GM12878 (cell line): ENCODE measurements at regions not wholly inside any gene's neighbourhood (a gene's known extent, or its start where the extent isn't known, plus 50 kb on each side); places are given as distances from the start of the nearest gene placed in this dataset.

Source experiments
- ATAC-seq: fragments of 200-7000 bp; cut with Tn5 transposase; 3 replicates; pipeline ENCODE4 v1.9.1; 2020; ENCODE audit warnings: mild to moderate bottlenecking, moderate library complexity
- BruUV-seq: library from RNA; stranded (reverse); fragments of 400-500 nt; replicated peaks from 2 replicates; lab custom pipeline; 2021; lab: Mats Ljungman, UMichigan
- CTCF ChIA-PET: fragments of 300-600 bp; sonication (Branson Sonifier 250); formaldehyde crosslinking; extraction: SDS; loops from one replicate; lab custom pipeline; 2021; ENCODE audit warnings: inconsistent platforms; lab: Yijun Ruan, JAX
- POLR2A ChIA-PET: fragments of 350-600 bp; formaldehyde crosslinking; extraction: SDS; loops from one replicate; lab custom pipeline; 2021; ENCODE audit warnings: inconsistent platforms; lab: Charles Lee
- RAD21 ChIA-PET: fragments of 300-600 bp; sonication (Branson Sonifier 250); formaldehyde crosslinking; loops from one replicate; lab custom pipeline; 2023; ENCODE audit warnings: antibody characterized with exemption; ENCODE audit not compliant: unreplicated experiment; lab: Charles Lee
- SMC1A ChIA-PET: fragments of 300-600 bp; sonication (Branson Sonifier 250); formaldehyde crosslinking; loops from one replicate; lab custom pipeline; 2023; ENCODE audit not compliant: unreplicated experiment, uncharacterized antibody; lab: Charles Lee
- DNase-seq: peaks from one replicate; pipeline ENCODE4 v3.0.0-alpha.2; 2011; ENCODE audit warnings: low read depth, low spot score
- FAIRE-seq: peaks from 3 replicates; lab custom pipeline; 2011; peaks lifted over from hg19 to GRCh38; lab: Jason Lieb, UNC
- H2AFZ ChIP-seq: 2 replicates; pipeline ENCODE4 v1.6.0; 2011; ENCODE audit warnings: low read depth, low read length, control low read depth; ENCODE audit not compliant: control insufficient read depth
- H3K27ac ChIP-seq: 2 replicates; pipeline ENCODE4 v1.5.1; 2011; ENCODE audit warnings: control low read depth; ENCODE audit not compliant: control insufficient read depth, insufficient read depth
- H3K27me3 ChIP-seq, 2 experiments: replicated peaks in 1 of 2; 2 replicates each; pipeline versions ENCODE4 v1.6.0 to v1.6.1; 2011; ENCODE audit warnings: low read length in 1 of 2; ENCODE audit not compliant: control insufficient read depth in 2 of 2, insufficient read depth in 2 of 2
- H3K36me3 ChIP-seq, 2 experiments: 2 replicates each; pipeline ENCODE4 v1.5.1; 2011; ENCODE audit warnings: low read length in 1 of 2; ENCODE audit not compliant: control insufficient read depth in 2 of 2, insufficient read depth in 2 of 2
- H3K4me1 ChIP-seq: 2 replicates; pipeline ENCODE4 v1.6.1; 2011; ENCODE audit warnings: mild to moderate bottlenecking, low read length, moderate library complexity, mixed read lengths; ENCODE audit not compliant: control insufficient read depth, insufficient read depth
- H3K4me2 ChIP-seq: 2 replicates; pipeline ENCODE4 v1.6.0; 2011; ENCODE audit warnings: control low read depth; ENCODE audit not compliant: control insufficient read depth, insufficient read depth
- H3K4me3 ChIP-seq: fragments of 200-600 bp; sonication (generic); 2 replicates; pipeline ENCODE4 v1.5.1; 2016
- H3K79me2 ChIP-seq: 2 replicates; pipeline ENCODE4 v1.6.0; 2011; ENCODE audit warnings: low read length; ENCODE audit not compliant: control insufficient read depth, insufficient read depth
- H3K9ac ChIP-seq: 2 replicates; pipeline ENCODE4 v1.8.0; 2011; ENCODE audit warnings: low read length, control low read depth, mixed read lengths; ENCODE audit not compliant: control insufficient read depth, insufficient read depth
- H3K9me3 ChIP-seq: replicated peaks from 3 replicates; pipeline ENCODE4 v1.5.1; 2011; ENCODE audit warnings: mild to moderate bottlenecking, low read length; ENCODE audit not compliant: control insufficient read depth, insufficient read depth
- H4K20me1 ChIP-seq: 2 replicates; pipeline ENCODE4 v1.6.0; 2011; ENCODE audit not compliant: control insufficient read depth, insufficient read depth
- ASH2L ChIP-seq: fragments of 300-600, 200-600 bp; sonication (generic); IDR thresholded peaks from 2 replicates; pipeline ENCODE4 v1.6.1; 2017; ENCODE audit warnings: low read depth, mild to moderate bottlenecking, borderline replicate concordance
- CBX3 ChIP-seq: fragments of 200-600 bp; sonication (generic); IDR thresholded peaks from 2 replicates; pipeline ENCODE4 v1.6.1; 2016; ENCODE audit warnings: low read depth, borderline replicate concordance
- CHD4 ChIP-seq: fragments of 200-600 bp; sonication (generic); IDR thresholded peaks from 2 replicates; pipeline ENCODE4 v1.6.1; 2016; ENCODE audit warnings: mild to moderate bottlenecking
- CREM ChIP-seq: IDR thresholded peaks from 2 replicates; pipeline ENCODE4 v1.6.1; 2014; ENCODE audit warnings: antibody characterized with exemption, low read depth
- DPF2 ChIP-seq: fragments of 450-650 bp; IDR thresholded peaks from 2 replicates; pipeline ENCODE4 v1.6.1; 2017; ENCODE audit warnings: mild to moderate bottlenecking
- E4F1 ChIP-seq: fragments of 450-650 bp; IDR thresholded peaks from 2 replicates; pipeline ENCODE4 v1.6.1; 2018; ENCODE audit warnings: borderline replicate concordance, mild to moderate bottlenecking; ENCODE audit not compliant: partially characterized antibody
- HSF1 ChIP-seq: fragments of 150-350 bp; IDR thresholded peaks from 2 replicates; pipeline ENCODE4 v1.6.1; 2014; ENCODE audit warnings: mild to moderate bottlenecking, low read depth, low read length
- JUNB ChIP-seq: IDR thresholded peaks from 2 replicates; pipeline ENCODE4 v1.6.1; 2016; ENCODE audit warnings: antibody characterized with exemption, mild to moderate bottlenecking
- KAT2A ChIP-seq: conservative IDR thresholded peaks from 2 replicates; pipeline ENCODE4 v1.6.1; 2011; ENCODE audit warnings: low read depth, low read length; ENCODE audit not compliant: control insufficient read depth
- MTA2 ChIP-seq: fragments of 450-650 bp; IDR thresholded peaks from 2 replicates; pipeline ENCODE4 v1.6.1; 2016; ENCODE audit warnings: low read depth, mild to moderate bottlenecking, moderate library complexity
- MTA3 ChIP-seq: IDR thresholded peaks from 2 replicates; pipeline ENCODE4 v1.6.1; 2012; ENCODE audit warnings: low read length, inconsistent platforms, borderline replicate concordance
- NFXL1 ChIP-seq: fragments of 450-650 bp; IDR thresholded peaks from 2 replicates; pipeline ENCODE4 v1.6.1; 2017; ENCODE audit warnings: antibody characterized with exemption, mild to moderate bottlenecking, borderline replicate concordance
- NR2C1 ChIP-seq: fragments of 450-650 bp; IDR thresholded peaks from 2 replicates; pipeline ENCODE4 v1.6.1; 2017; ENCODE audit warnings: antibody characterized with exemption, mild to moderate bottlenecking, moderate library complexity
- PAX5 ChIP-seq: IDR thresholded peaks from 2 replicates; pipeline ENCODE4 v1.6.1; 2011; ENCODE audit warnings: low read depth, low read length, borderline replicate concordance
- POU2F2 ChIP-seq: IDR thresholded peaks from 3 replicates; pipeline ENCODE4 v1.6.1; 2011; ENCODE audit warnings: low read depth, mild to moderate bottlenecking, low read length, borderline replicate concordance
- SKIL ChIP-seq: fragments of 450-650 bp; IDR thresholded peaks from 2 replicates; pipeline ENCODE4 v1.6.1; 2017; ENCODE audit warnings: mild to moderate bottlenecking, low read depth, inconsistent platforms; ENCODE audit not compliant: poor library complexity, severe bottlenecking
- SMAD5 ChIP-seq: IDR thresholded peaks from 2 replicates; pipeline ENCODE4 v1.6.1; 2016; ENCODE audit warnings: antibody characterized with exemption, low read depth
- WGBS: methylation state at CpG from one replicate; pipeline ENCODE4 v1.1.6; 2016; ENCODE audit warnings: low lambda C conversion rate; ENCODE audit not compliant: insufficient replicate concordance, insufficient coverage; ENCODE audit errors: missing lambda C conversion rate; 5-methylcytosine and 5-hydroxymethylcytosine counted together
- in situ Hi-C: fragments of 300-500 bp; cut with MboI; formaldehyde crosslinking; loops from 9 replicates; pipeline ENCODE4 v1.14.3; 2018; ENCODE audit warnings: mixed read lengths
- intact Hi-C: fragments of 100-400 bp; cut with micrococcal nuclease; formaldehyde crosslinking; loops from one replicate; pipeline ENCODE4 v1.14.2; 2022; ENCODE audit not compliant: unreplicated experiment

- ATAC-seq (no peak), DNase-seq (no peak), FAIRE-seq (no peak)
- no peak overlapping the region for H3K27ac ChIP-seq
- no peaks in the 10 kb centered on the region; the same call in 1 of the 2 replicates for H4K20me1 ChIP-seq
- H3K4me2 ChIP-seq: no peak overlapping the region
- intact Hi-C loops (no loop called here), in situ Hi-C loops (no loop called here)
- H3K27me3 ChIP-seq: peaks cover 8 to 11% of the 10 kb centered on the region in 2 experiments
- RAD21 ChIA-PET: no interaction called here
- H3K9me3 ChIP-seq: no peaks in the 10 kb centered on the region
- H2AFZ ChIP-seq: no peak overlapping the region
- H3K9ac ChIP-seq: no peak overlapping the region
- no TSS peak for BruUV-seq
- peaks cover 3% of the 10 kb centered on the region for H3K4me1 ChIP-seq
- TF ChIP-seq POU2F2 (no peak), CHD4 (no peak), CREM (no peak), KAT2A (no peak), JUNB (no peak), SKIL (no peak), HSF1 (no peak), PAX5 (no peak), MTA3 (no peak), SMAD5 (no peak), NR2C1 (no peak), E4F1 (no peak), MTA2 (no peak), CBX3 (no peak), ASH2L (no peak), NFXL1 (no peak), DPF2 (no peak)
- H3K36me3 ChIP-seq: no peaks in the 10 kb centered on the region
- CTCF ChIA-PET: interaction anchor here (2.1 kb wide), 1 partner anchor 145 kb away, joined by 5 read pairs; no protein-coding TSS in a partner anchor
- POLR2A ChIA-PET: no interaction called here
- no peak overlapping the region for H3K4me3 ChIP-seq
- no peaks in the 10 kb centered on the region for H3K79me2 ChIP-seq
- SMC1A ChIA-PET: no interaction called here
- WGBS: 13% methylated on average over 3 of the region's 3 CpGs
These were observed 73.5 kb downstream of the TENT5C start for GRCh38 chr1:117679299-117679698.
